Left ventricle myocardium superior (tissue), 1 donor: ENCODE measurements at regions not wholly inside any gene's neighbourhood (a gene's known extent, or its start where the extent isn't known, plus 50 kb on each side); places are given as distances from the start of the nearest gene placed in this dataset.
"Not testable (repeated sequence)": the region's sequence is repeated elsewhere in the genome, so short reads cannot be mapped to it uniquely, and the experiment has no call there.

Experiments used
- ATAC-seq: fragments of 200-7000 bp; cut with Tn5 transposase; one replicate; pipeline ENCODE4 v1.9.1; 2020; ENCODE audit warnings: mild to moderate bottlenecking, moderate library complexity
- DNase-seq: peaks from one replicate; pipeline ENCODE4 v3.0.0-alpha.2; 2020
- intact Hi-C: fragments of 100-400 bp; cut with micrococcal nuclease; formaldehyde crosslinking; loops from one replicate; pipeline ENCODE4 v1.11.0; 2022
- donor health status: DM: no; HTN: yes; CAD: no; lungs with severe emphysema.

GRCh38 chr10:21463436-21463835, 62.0 kb downstream of the SKIDA1 start:
- no peak for DNase-seq
- intact Hi-C loops = no loop called here
- ATAC-seq = no peak

- DNase-seq (no peak), ATAC-seq (no peak)
- intact Hi-C loops = no loop called here
Measured at GRCh38 chr10:21458126-21458871, 67.2 kb downstream of the SKIDA1 start.

GRCh38 chr10:21456160-21456559, 69.3 kb downstream of the SKIDA1 start:
- no peak for DNase-seq
- no peak for ATAC-seq
- intact Hi-C loops = no loop called here

GRCh38 chr10:21452203-21452602, 73.3 kb downstream of the SKIDA1 start:
- intact Hi-C loops = no loop called here
- DNase-seq = no peak
- ATAC-seq = no peak

GRCh38 chr10:21449288-21449966, 76.1 kb downstream of the SKIDA1 start:
- ATAC-seq = no peak
- no peak for DNase-seq
- intact Hi-C loops = no loop called here

- intact Hi-C loops = no loop called here
- ATAC-seq (no peak), DNase-seq (no peak)
Measured at GRCh38 chr10:21445163-21445562, 80.3 kb downstream of the SKIDA1 start.

GRCh38 chr10:21441625-21442024, 83.9 kb downstream of the SKIDA1 start:
- intact Hi-C loops = no loop called here
- no peak for DNase-seq
- no peak for ATAC-seq

- intact Hi-C loops, DNase-seq, ATAC-seq: not testable (repeated sequence)
Measured at GRCh38 chr10:21438914-21439313, 86.6 kb downstream of the SKIDA1 start.

GRCh38 chr10:21437770-21438382, 87.6 kb downstream of the SKIDA1 start:
- no peak for DNase-seq
- no peak for ATAC-seq
- intact Hi-C loops = no loop called here

- DNase-seq = no peak
- intact Hi-C loops = no loop called here
- no peak for ATAC-seq
Measured at GRCh38 chr10:21432266-21432665, 93.2 kb downstream of the SKIDA1 start.

- DNase-seq (no peak), ATAC-seq (no peak)
- intact Hi-C loops = no loop called here
Measured at GRCh38 chr10:21431799-21432198, 93.7 kb downstream of the SKIDA1 start.

GRCh38 chr10:21427804-21428481, 97.5 kb downstream of the SKIDA1 start:
- intact Hi-C loops = no loop called here
- DNase-seq (no peak), ATAC-seq (no peak)

GRCh38 chr10:21424459-21424861, 101.0 kb downstream of the SKIDA1 start:
- no peak for DNase-seq
- no peak for ATAC-seq
- intact Hi-C loops = no loop called here

- DNase-seq = no peak
- intact Hi-C loops = no loop called here
- no peak for ATAC-seq
Measured at GRCh38 chr10:21423850-21424249, 101.6 kb downstream of the SKIDA1 start.

GRCh38 chr10:21423338-21423737, 102.1 kb downstream of the SKIDA1 start:
- intact Hi-C loops = no loop called here
- DNase-seq (no peak), ATAC-seq (no peak)

GRCh38 chr10:21421794-21422193, 103.7 kb downstream of the SKIDA1 start:
- intact Hi-C loops = no loop called here
- DNase-seq (no peak), ATAC-seq (no peak)

- DNase-seq (no peak), ATAC-seq (no peak)
- intact Hi-C loops = no loop called here
Measured at GRCh38 chr10:21421016-21421415, 104.5 kb downstream of the SKIDA1 start.

- ATAC-seq, intact Hi-C loops, DNase-seq: not testable (repeated sequence)
Measured at GRCh38 chr10:21418981-21419576, 106.4 kb downstream of the SKIDA1 start.

GRCh38 chr10:21417172-21417712, 108.2 kb downstream of the SKIDA1 start:
- ATAC-seq (no peak), DNase-seq (no peak)
- intact Hi-C loops = no loop called here
